Osteoblast (primary cell): ENCODE measurements at regions not wholly inside any gene's neighbourhood (a gene's known extent, or its start where the extent isn't known, plus 50 kb on each side); places are given as distances from the start of the nearest gene placed in this dataset.

Source experiments
- DNase-seq: peaks from one replicate; pipeline ENCODE4 v3.0.0; 2011; ENCODE audit warnings: low spot score, mixed read lengths; ENCODE audit not compliant: insufficient read length; ENCODE audit errors: missing footprints
- H2AFZ ChIP-seq: 2 replicates; pipeline ENCODE4 v1.6.0; 2011; ENCODE audit warnings: mild to moderate bottlenecking, low read length
- H3K27ac ChIP-seq: 2 replicates; pipeline ENCODE4 v1.5.1; 2011; ENCODE audit warnings: mild to moderate bottlenecking, low read depth, low read length, moderate library complexity
- H3K27me3 ChIP-seq: 2 replicates; pipeline ENCODE4 v1.6.0; 2012; ENCODE audit warnings: mild to moderate bottlenecking, control low read depth, inconsistent platforms, low read length, moderate library complexity; ENCODE audit not compliant: insufficient read depth
- H3K36me3 ChIP-seq: 2 replicates; pipeline ENCODE4 v1.5.1; 2011; ENCODE audit warnings: mild to moderate bottlenecking, low read length, control low read depth, moderate library complexity; ENCODE audit not compliant: insufficient read depth
- H3K4me1 ChIP-seq: 2 replicates; pipeline ENCODE4 v1.5.1; 2011; ENCODE audit warnings: mild to moderate bottlenecking, low read length, control low read depth, moderate library complexity; ENCODE audit not compliant: insufficient read depth
- H3K4me2 ChIP-seq: 2 replicates; pipeline ENCODE4 v1.6.0; 2011; ENCODE audit warnings: mild to moderate bottlenecking, low read length; ENCODE audit not compliant: insufficient read depth
- H3K4me3 ChIP-seq: fragments of 200-600 bp; sonication (generic); 3 replicates; pipeline ENCODE4 v1.5.1; 2012; ENCODE audit warnings: mild to moderate bottlenecking, low read length, inconsistent platforms; ENCODE audit not compliant: insufficient read depth
- H3K79me2 ChIP-seq: 2 replicates; pipeline ENCODE4 v1.6.0; 2012; ENCODE audit warnings: mild to moderate bottlenecking, low read length, control low read depth, inconsistent platforms; ENCODE audit not compliant: insufficient read depth
- H3K9me3 ChIP-seq: 2 replicates; pipeline ENCODE4 v1.5.1; 2011; ENCODE audit warnings: low read depth, low read length, control low read depth
- H4K20me1 ChIP-seq: 2 replicates; pipeline ENCODE4 v1.6.0; 2012; ENCODE audit warnings: mild to moderate bottlenecking, low read length, control low read depth; ENCODE audit not compliant: insufficient read depth
- CTCF ChIP-seq: IDR thresholded peaks from 2 replicates; pipeline ENCODE4 v1.5.1; 2011; ENCODE audit warnings: mild to moderate bottlenecking, low read depth, low read length, moderate library complexity; ENCODE audit errors: extremely low read depth

GRCh38 chr5:103764403-103764802 is 201.8 kb upstream of the NUDT12 start:
- Histone ChIP-seq H3K27me3 (no peaks in the 10 kb centered on the region), H3K36me3 (no peaks in the 10 kb centered on the region), H3K4me3 (no peak overlapping the region), H2AFZ (no peak overlapping the region), H3K27ac (no peak overlapping the region), H3K9me3 (no peaks in the 10 kb centered on the region), H3K4me1 (no peaks in the 10 kb centered on the region), H4K20me1 (no peaks in the 10 kb centered on the region), H3K79me2 (no peaks in the 10 kb centered on the region), H3K4me2 (no peak overlapping the region)
- DNase-seq = no peak
- TF ChIP-seq CTCF = no peak

- TF ChIP-seq CTCF = no peak
- H2AFZ ChIP-seq = no peak overlapping the region
- H3K4me3 ChIP-seq = no peak overlapping the region
- no peaks in the 10 kb centered on the region for H3K79me2 ChIP-seq
- H3K4me1 ChIP-seq = no peaks in the 10 kb centered on the region
- no peaks in the 10 kb centered on the region for H3K36me3 ChIP-seq
- H3K27me3 ChIP-seq = peaks cover 8% of the 10 kb centered on the region
- H3K9me3 ChIP-seq = no peaks in the 10 kb centered on the region
- no peak for DNase-seq
- no peak overlapping the region for H3K4me2 ChIP-seq
- no peak overlapping the region for H3K27ac ChIP-seq
- no peaks in the 10 kb centered on the region for H4K20me1 ChIP-seq
Observed at GRCh38 chr5:103758996-103759395, 196.4 kb upstream of the NUDT12 start.

GRCh38 chr5:103755974-103756373 is 193.4 kb upstream of the NUDT12 start:
- Histone ChIP-seq H4K20me1 (no peaks in the 10 kb centered on the region), H3K4me2 (no peak overlapping the region), H3K4me3 (no peak overlapping the region), H3K9me3 (no peaks in the 10 kb centered on the region), H3K4me1 (no peaks in the 10 kb centered on the region), H3K79me2 (no peaks in the 10 kb centered on the region), H3K27me3 (peaks cover 11% of the 10 kb centered on the region), H3K27ac (no peak overlapping the region), H3K36me3 (no peaks in the 10 kb centered on the region), H2AFZ (no peak overlapping the region)
- DNase-seq = no peak
- TF ChIP-seq CTCF = no peak

GRCh38 chr5:103745353-103746065 is 182.9 kb upstream of the NUDT12 start:
- Histone ChIP-seq H3K4me2 (no peak overlapping the region), H3K36me3 (no peaks in the 10 kb centered on the region), H3K79me2 (no peaks in the 10 kb centered on the region), H4K20me1 (no peaks in the 10 kb centered on the region), H3K4me1 (peaks cover 9% of the 10 kb centered on the region), H2AFZ (no peak overlapping the region), H3K27me3 (peaks cover 28% of the 10 kb centered on the region), H3K4me3 (no peak overlapping the region), H3K27ac (no peak overlapping the region), H3K9me3 (no peaks in the 10 kb centered on the region)
- no peak for DNase-seq
- no peak for TF ChIP-seq CTCF
